GM12892 (cell line): ENCODE measurements at regions not wholly inside any gene's neighbourhood (a gene's known extent, or its start where the extent isn't known, plus 50 kb on each side); places are given as distances from the start of the nearest gene placed in this dataset.
A peak's percentile ranks its signal among the peaks of the same experiment; 100 is the strongest.

Source experiments
- DNase-seq: peaks from one replicate; pipeline ENCODE4 v3.0.0; 2011; ENCODE audit not compliant: insufficient read length
- FAIRE-seq: peaks from 2 replicates; lab custom pipeline; 2011; peaks lifted over from hg19 to GRCh38; lab: Jason Lieb, UNC
- POLR2A ChIP-seq: IDR thresholded peaks from 2 replicates; pipeline ENCODE4 v1.6.1; 2011; ENCODE audit warnings: low read depth, low read length, control low read depth
- POLR2AphosphoS5 ChIP-seq: IDR thresholded peaks from 2 replicates; pipeline ENCODE4 v1.6.1; 2011; ENCODE audit warnings: low read depth, low read length, control low read depth
- TAF1 ChIP-seq: IDR thresholded peaks from 2 replicates; pipeline ENCODE4 v1.6.1; 2011; ENCODE audit warnings: low read depth, mild to moderate bottlenecking, control low read depth, low read length, borderline replicate concordance

DNA sequence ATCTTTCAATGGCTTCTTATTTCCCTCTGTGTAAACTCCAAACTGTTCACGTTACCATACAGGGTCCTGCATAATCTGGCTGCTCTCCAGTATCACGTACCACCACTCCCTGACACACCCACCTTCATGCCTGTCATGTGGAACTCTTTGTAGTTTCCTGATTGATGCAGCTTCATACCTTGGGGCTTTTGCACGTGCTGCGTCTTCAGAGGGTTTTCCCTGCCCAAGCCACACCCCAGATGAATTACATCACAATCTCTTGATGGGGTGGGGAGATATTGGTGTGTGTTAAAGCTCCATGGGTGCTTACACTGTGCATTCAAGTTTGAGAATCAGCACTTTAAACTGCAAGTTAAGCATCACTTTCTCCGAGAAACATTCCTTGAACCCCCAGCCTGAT lies 101.9 kb downstream of the CT47B1 start:
- TF ChIP-seq POLR2A, result no peak
- TF ChIP-seq TAF1, result no peak
- no peak for TF ChIP-seq POLR2AphosphoS5
- no peak for FAIRE-seq

DNA sequence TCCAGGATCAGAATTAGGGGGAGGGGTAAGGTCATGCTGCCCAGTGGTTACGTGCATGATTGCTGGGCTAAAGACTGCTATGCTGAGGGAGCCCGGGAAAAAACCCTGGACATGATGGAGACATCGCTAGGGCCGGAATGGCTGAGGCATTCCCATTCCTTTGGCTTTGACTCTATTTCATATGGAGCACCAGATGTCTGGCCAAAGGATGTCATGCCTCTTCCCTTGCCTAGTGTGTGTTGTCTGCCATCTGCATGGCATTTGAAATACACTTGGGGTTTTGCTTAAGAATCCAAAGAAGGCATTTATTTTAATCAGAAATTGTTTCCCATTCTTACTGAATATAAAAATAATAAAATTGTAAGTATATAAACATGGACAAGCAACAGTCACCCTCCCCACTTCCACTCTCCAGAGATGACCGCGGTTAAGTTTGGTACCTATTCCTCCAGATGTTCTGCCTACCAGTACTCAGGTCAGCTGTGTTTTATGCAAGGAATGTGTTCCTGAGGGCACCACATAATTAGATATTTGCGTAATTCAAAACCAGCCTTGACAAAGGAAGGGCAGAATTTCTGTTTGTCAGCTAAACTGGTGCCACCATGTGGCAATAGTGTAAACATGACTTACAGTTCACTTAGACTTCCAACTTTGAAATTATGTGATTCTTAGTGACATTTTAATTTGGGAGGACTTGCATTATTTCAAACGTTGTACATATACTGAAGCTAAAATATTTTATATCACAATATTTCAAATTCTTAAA lies 105.9 kb downstream of the CT47B1 start:
- no peak for TF ChIP-seq TAF1
- no peak for TF ChIP-seq POLR2A
- TF ChIP-seq POLR2AphosphoS5, result no peak
- DNase-seq (no peak), FAIRE-seq (peak; percentile 30)

More for the DNA sequence above, 101.9 kb downstream of the CT47B1 start:
- no peak for DNase-seq

DNA sequence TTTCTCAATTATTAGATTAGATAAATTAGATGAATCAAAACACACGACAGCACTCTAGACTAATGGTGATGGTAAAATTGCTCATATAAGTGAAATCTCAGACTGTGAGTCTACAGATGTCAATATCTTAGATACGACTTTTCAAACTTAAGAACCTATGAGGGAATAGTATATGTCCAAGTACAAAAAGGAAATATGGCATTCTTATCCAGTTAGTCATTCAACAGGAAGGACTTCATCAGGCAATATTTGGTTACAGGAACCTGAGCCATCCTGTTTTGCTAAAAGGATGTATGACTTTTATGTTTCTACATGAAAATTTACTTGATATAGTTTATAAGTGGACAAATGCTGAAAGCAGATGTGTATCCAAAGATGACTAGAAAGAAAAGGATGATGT lies 107.0 kb downstream of the CT47B1 start:
- FAIRE-seq (no peak), DNase-seq (no peak)
- TF ChIP-seq POLR2AphosphoS5 (no peak), TAF1 (no peak), POLR2A (no peak)

DNA sequence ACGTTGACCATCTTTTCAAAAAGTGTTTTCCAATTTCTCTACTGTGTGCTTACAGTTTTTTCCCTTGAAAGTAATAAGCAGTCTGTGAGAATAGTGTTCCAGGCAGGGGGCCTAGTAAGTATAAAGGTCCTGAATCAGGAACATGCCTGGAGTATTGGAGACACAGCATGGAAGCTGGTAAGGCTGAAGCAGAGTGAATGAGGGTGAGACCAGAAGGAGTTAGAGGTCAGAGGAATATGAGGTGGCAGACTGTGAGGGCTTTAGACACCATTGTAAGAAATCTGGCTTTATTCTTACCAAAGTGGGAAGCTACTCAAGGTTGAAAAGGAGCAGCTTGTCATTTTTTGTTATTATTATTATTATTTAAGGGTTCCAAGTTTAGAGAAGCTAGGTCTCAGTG lies 107.4 kb downstream of the CT47B1 start:
- DNase-seq, result no peak
- TF ChIP-seq POLR2A (no peak), POLR2AphosphoS5 (no peak), TAF1 (no peak)
- FAIRE-seq, result no peak

DNA sequence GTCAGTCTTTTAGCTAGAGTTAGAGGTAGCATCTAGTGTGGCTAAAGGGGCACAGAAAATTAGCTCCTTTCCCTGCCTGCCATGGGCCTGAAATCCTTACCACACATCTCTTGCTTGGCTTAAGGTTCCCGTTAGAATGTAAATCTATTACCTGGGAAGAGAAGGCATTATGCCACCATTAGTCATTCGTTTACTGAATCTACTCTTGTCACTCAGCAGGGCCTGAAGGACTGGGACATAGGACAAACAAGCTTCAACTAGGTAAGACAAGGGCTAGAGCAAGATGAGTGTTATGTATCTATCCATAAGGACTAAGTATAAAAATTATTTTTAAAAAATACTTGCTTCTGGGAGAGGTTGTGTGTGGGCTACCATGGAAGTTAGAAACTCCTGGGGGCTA lies 112.4 kb downstream of the CT47B1 start:
- FAIRE-seq (no peak), DNase-seq (no peak)
- TF ChIP-seq TAF1 (no peak), POLR2AphosphoS5 (no peak), POLR2A (no peak)

DNA sequence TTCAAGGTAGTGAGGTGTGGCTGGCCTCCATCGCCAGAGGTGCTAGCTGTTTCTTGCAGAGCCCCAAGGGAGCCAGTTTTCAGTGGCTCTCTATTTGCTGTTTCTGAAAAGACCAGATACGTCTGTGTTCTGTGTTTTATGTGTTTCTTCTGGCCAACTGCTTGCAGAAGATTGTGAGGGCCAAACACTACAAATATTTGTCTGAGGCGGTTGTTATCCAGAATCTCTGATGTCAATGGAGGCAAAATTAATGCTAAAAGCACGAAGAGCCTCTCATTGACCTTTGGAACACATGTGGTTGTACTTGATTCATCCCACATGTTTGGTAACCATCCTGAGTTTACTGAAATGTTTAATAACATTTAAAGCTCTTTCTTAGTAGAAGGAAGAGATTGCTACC lies 113.9 kb downstream of the CT47B1 start:
- TF ChIP-seq POLR2A (no peak), TAF1 (no peak), POLR2AphosphoS5 (no peak)
- no peak for FAIRE-seq
- DNase-seq, result no peak

DNA sequence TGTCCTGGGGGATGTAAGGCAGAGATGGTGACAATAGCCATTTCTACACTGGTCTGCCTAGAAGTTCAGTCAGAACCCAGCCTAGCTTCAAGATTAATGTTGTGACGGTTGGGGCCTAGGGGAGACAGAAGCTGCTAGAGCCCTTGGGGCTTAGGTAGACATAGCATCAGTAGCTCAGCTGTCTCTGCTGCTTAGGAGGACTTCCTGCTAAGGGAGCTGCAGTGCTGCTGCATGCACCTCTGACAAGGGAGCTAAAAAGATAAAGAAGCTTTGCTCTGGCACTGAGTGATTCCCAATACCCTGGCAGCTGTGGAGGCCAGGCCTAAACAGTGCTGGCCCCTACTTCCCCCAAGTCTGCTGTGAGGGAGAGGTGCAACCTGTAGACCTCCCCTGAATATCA lies 116.0 kb downstream of the CT47B1 start:
- TF ChIP-seq POLR2AphosphoS5 (no peak), POLR2A (no peak), TAF1 (no peak)
- DNase-seq (no peak), FAIRE-seq (no peak)

DNA sequence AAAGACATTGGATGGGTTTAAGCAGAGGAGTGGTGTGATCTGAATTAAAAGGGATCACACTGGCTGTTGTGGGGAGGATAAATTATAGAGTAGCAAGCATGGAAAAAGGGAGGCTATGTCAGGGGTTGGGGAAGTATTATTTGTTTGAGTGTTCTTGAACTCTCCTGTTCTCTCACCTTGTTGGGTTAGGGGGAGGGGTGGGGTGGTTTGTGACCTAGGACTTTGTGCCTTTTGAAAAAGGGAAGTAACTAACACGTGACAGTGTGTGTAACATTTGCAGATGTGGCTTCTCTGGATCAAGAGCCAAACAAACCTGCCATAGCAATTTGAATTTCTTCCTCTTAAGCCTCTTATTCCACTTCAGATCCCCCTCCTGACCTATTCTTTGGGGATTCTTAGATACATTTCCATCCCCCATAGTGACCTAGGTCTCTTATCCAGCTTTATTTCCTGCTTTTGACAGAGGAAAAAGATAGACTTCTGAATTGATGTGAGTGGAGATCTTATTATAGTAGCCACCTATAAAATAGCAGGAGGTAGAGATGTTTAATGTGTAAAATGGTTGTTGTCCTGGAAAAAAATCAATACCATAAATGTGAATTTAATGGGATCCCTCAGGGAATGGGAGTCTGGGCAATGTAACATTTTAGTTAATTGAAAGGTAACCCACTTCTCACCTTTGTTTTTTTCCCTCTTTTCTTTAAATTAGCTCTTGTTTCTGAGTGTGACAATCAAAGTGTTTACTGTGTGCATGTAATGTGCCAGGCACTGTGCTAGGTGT lies 120.4 kb downstream of the CT47B1 start:
- FAIRE-seq (peak; percentile 92), DNase-seq (no peak)
- TF ChIP-seq POLR2AphosphoS5 (no peak), TAF1 (no peak), POLR2A (no peak)

DNA sequence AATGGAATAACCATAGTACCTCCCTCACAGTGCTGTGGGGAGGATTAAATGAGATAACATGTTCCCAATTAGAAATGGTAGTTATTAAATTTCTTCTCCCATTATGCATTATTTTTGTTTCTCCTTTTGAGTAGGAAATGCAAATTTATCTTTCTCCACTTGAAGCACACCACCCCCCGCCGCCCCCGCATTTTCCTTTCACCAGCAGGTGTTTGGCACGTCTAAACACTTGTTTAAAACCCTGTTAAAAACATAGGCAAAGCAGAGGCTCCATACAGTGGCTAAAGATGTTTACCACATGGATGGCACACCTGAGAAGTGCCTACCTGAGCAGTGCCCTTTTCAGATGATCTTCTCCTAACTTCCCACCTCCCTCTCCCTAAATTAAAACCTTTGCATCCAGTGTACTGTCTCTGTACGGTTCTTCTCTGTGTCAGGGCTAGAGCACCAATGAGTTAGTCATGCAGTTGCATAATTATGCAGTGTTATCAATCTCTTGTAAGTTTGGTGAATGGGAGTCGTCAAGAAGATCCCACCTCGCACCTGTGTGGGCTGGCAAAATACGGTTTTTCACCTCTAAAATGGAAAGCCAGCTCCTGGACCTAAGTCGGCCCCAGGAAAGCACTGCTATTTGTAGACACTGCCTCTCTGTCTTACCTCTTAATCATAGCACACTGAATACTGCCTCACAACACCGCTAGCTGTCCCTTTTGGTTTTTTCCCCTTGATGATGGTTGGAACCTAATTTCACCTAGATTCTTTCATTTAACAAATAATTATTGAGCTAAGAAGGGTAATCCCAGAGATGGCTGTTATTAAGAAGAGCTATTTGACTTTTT lies 122.0 kb downstream of the CT47B1 start:
- FAIRE-seq (peak; percentile 63), DNase-seq (no peak)
- TF ChIP-seq POLR2A (no peak), TAF1 (no peak), POLR2AphosphoS5 (no peak)

DNA sequence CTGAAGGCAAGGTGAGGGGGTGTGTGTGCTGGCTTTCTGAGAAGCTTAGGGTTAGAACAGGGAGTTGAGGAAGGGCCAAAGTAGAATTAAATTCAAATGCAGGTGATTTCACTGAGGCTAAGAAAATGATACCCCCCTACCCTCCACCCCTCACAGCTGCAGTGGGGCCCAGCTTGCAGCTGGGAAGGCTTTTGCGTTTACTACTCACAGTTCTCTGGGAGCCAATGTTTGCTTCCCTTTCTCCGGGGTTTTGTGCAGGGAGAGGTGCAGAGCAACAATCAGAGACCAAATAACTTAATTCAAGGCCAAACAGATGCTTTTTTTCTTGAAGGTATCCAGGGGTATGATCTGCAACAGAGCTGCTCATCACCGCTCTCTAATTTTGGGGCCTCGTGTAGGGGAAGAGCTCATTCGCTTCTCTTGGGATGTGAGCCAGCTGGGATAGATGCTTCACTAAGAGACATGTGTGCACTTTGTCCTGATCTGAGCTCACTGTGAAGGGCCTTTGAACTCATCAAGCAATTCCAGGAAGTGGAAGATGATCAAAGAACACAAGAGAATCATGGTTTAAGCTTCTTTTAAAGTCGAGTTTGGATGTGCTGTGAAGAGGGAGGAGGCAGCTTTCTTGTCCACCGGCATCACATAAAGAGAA lies 122.7 kb upstream of the C1GALT1C1 start:
- TF ChIP-seq POLR2AphosphoS5 (no peak), TAF1 (no peak)
- DNase-seq (no peak), FAIRE-seq (no peak)
